Neuron (in vitro differentiated cells): ENCODE measurements at regions not wholly inside any gene's neighbourhood (a gene's known extent, or its start where the extent isn't known, plus 50 kb on each side); places are given as distances from the start of the nearest gene placed in this dataset.

Experiments
- H2AFZ ChIP-seq: one replicate; pipeline ENCODE4 v1.6.1; 2013; ENCODE audit warnings: low read depth, mild to moderate bottlenecking, inconsistent platforms, low read length, moderate library complexity
- H3K27me3 ChIP-seq: one replicate; pipeline ENCODE4 v1.6.1; 2013; ENCODE audit warnings: low read length; ENCODE audit not compliant: insufficient read depth
- H3K36me3 ChIP-seq: one replicate; pipeline ENCODE4 v1.6.1; 2013; ENCODE audit warnings: low read length; ENCODE audit not compliant: insufficient read depth
- H3K4me1 ChIP-seq: one replicate; pipeline ENCODE4 v1.6.1; 2013; ENCODE audit warnings: low read length; ENCODE audit not compliant: insufficient read depth
- H3K4me3 ChIP-seq: 2 replicates; pipeline ENCODE4 v1.5.1; 2013; ENCODE audit warnings: mild to moderate bottlenecking, low read length, moderate library complexity
- H3K9me3 ChIP-seq: one replicate; pipeline ENCODE4 v1.6.1; 2013; ENCODE audit warnings: low read length

GRCh38 chr2:107285621-107286299, 399.8 kb upstream of the ST6GAL2 start:
- no peaks in the 10 kb centered on the region for H3K9me3 ChIP-seq
- no peaks in the 10 kb centered on the region for H3K4me1 ChIP-seq
- H3K36me3 ChIP-seq: no peaks in the 10 kb centered on the region
- no peak overlapping the region for H3K4me3 ChIP-seq
- H3K27me3 ChIP-seq: no peaks in the 10 kb centered on the region
- no peak overlapping the region for H2AFZ ChIP-seq

DNA sequence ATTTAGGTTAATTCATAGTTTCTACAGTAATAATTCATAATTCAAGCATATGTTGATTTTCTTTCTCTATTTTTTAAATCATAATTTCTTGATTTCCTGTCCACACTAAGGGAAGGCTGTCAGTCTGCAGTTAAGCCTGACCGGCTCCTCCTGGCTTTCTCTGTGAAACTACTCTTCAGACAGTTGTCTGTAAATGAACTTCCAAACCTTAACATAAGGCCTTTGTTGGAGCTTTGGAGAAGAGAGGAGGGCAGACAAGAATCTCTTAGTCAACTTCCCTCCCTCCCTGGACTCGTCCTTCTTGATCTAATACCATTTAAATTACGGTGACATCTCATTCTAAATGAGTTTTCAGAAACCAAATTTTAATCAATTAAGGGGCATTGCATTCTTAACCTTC, 404.1 kb upstream of the ST6GAL2 start:
- H3K27me3 ChIP-seq: no peaks in the 10 kb centered on the region
- no peak overlapping the region for H2AFZ ChIP-seq
- no peak overlapping the region for H3K4me3 ChIP-seq

GRCh38 chr2:107303964-107304363, 418.0 kb upstream of the ST6GAL2 start:
- Histone ChIP-seq H3K9me3 (no peaks in the 10 kb centered on the region), H3K36me3 (no peaks in the 10 kb centered on the region), H3K4me3 (no peak overlapping the region), H3K4me1 (no peaks in the 10 kb centered on the region), H3K27me3 (no peaks in the 10 kb centered on the region), H2AFZ (peak overlapping the region; percentile 19)

More for the DNA sequence above, 404.1 kb upstream of the ST6GAL2 start:
- Histone ChIP-seq H3K36me3 (no peaks in the 10 kb centered on the region), H3K9me3 (no peaks in the 10 kb centered on the region), H3K4me1 (no peaks in the 10 kb centered on the region)

GRCh38 chr2:107305966-107306365, 420.0 kb upstream of the ST6GAL2 start:
- no peak overlapping the region for H3K4me3 ChIP-seq
- no peaks in the 10 kb centered on the region for H3K36me3 ChIP-seq
- H3K27me3 ChIP-seq: no peaks in the 10 kb centered on the region
- H2AFZ ChIP-seq: no peak overlapping the region
- no peaks in the 10 kb centered on the region for H3K4me1 ChIP-seq
- H3K9me3 ChIP-seq: no peaks in the 10 kb centered on the region

DNA sequence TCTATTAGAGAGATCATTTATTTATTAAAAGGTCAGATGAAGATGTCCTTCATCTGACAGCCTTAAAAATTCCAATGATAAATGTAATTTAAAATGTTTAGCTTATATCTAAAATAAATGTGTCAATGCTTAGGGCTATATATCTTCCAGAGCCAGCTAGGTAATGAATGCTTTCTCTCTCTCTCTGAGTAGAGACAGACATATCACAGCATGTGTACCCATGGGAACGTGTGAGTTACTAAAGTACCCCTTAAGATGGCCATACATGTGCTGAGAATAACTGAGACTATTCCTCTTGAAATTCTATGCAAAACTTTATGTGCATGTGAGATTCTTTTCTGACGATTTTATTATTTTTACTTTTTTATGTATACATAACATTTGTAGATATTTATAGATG, 420.9 kb upstream of the ST6GAL2 start:
- Histone ChIP-seq H3K4me3 (no peak overlapping the region), H3K36me3 (no peaks in the 10 kb centered on the region)

DNA sequence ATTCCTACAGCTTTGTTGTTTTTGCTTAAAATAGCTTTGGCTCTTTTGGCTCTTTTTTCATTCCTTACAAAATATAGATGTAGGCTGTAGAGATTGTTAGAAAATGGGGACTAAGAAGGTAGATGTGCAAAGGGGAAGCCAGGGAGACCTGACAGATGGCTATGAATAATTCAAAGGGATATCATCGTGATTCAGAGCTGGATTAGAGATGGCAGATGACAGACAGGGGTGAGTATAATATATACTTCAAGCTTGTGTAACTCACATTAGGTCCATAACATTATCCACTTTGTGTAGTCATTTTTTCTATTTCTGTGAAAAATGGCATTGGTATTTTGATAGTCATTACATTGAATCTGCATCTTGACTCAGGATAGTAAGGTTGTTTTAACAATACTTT, 422.9 kb upstream of the ST6GAL2 start:
- H2AFZ ChIP-seq: no peak overlapping the region
- no peak overlapping the region for H3K4me3 ChIP-seq
- no peaks in the 10 kb centered on the region for H3K4me1 ChIP-seq
- no peaks in the 10 kb centered on the region for H3K27me3 ChIP-seq
- no peaks in the 10 kb centered on the region for H3K36me3 ChIP-seq
- H3K9me3 ChIP-seq: no peaks in the 10 kb centered on the region

More for the DNA sequence above, 420.9 kb upstream of the ST6GAL2 start:
- no peak overlapping the region for H2AFZ ChIP-seq
- H3K4me1 ChIP-seq: no peaks in the 10 kb centered on the region
- no peaks in the 10 kb centered on the region for H3K9me3 ChIP-seq
- no peaks in the 10 kb centered on the region for H3K27me3 ChIP-seq

DNA sequence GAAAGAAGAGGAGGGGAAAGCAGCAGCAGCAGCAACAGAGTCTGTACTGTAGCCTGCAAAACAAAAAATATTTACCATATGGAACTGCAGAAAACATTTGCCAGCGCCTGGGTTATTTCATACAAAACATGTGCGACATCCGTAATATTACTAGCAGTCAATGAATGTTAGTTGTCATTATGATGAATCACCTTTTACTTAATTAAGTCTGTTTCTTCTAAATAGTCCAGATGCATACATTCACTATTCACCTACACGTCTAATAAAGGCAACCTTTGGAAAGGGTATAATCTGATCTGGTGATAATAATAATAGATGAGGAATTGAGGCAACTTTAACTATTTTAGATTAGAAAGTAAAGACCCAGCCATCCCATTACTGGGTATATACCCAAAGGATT, 426.3 kb upstream of the ST6GAL2 start:
- no peaks in the 10 kb centered on the region for H3K27me3 ChIP-seq
- no peaks in the 10 kb centered on the region for H3K4me1 ChIP-seq
- H2AFZ ChIP-seq: no peak overlapping the region
- H3K4me3 ChIP-seq: no peak overlapping the region
- no peaks in the 10 kb centered on the region for H3K9me3 ChIP-seq
- no peaks in the 10 kb centered on the region for H3K36me3 ChIP-seq

- Histone ChIP-seq H3K4me3 (no peak overlapping the region), H2AFZ (no peak overlapping the region), H3K36me3 (no peaks in the 10 kb centered on the region), H3K27me3 (no peaks in the 10 kb centered on the region), H3K9me3 (no peaks in the 10 kb centered on the region), H3K4me1 (no peaks in the 10 kb centered on the region)
Observed at GRCh38 chr2:107313316-107313715, 427.3 kb upstream of the ST6GAL2 start.

GRCh38 chr2:107320881-107321280, 434.9 kb upstream of the ST6GAL2 start:
- Histone ChIP-seq H3K9me3 (no peaks in the 10 kb centered on the region), H3K4me3 (no peak overlapping the region), H3K36me3 (no peaks in the 10 kb centered on the region)

DNA sequence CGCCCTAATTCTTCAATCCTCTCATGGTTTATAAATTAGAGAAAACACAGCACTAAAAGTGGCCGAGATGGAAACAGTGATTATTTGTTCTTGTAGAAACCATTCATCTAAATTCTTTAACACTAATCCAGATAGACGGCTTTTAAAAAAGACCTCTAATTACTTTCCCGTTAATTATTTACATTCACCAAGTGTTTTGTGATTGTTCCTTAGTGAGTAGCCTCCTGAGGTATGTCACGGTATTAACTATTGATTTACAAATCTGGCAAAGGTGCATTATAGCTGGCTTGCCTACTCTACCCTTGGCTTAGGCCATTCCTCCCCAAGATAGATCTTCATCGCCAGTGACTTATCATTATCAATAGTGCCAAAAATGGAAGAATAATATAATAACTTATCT, 436.4 kb upstream of the ST6GAL2 start:
- Histone ChIP-seq H3K4me3 (no peak overlapping the region), H3K36me3 (no peaks in the 10 kb centered on the region), H2AFZ (no peak overlapping the region), H3K4me1 (no peaks in the 10 kb centered on the region), H3K9me3 (no peaks in the 10 kb centered on the region), H3K27me3 (no peaks in the 10 kb centered on the region)

More at GRCh38 chr2:107320881-107321280, 434.9 kb upstream of the ST6GAL2 start:
- Histone ChIP-seq H3K4me1 (no peaks in the 10 kb centered on the region), H3K27me3 (no peaks in the 10 kb centered on the region), H2AFZ (no peak overlapping the region)

GRCh38 chr2:107323946-107324565, 438.1 kb upstream of the ST6GAL2 start:
- H3K27me3 ChIP-seq: no peaks in the 10 kb centered on the region
- H2AFZ ChIP-seq: no peak overlapping the region
- no peaks in the 10 kb centered on the region for H3K9me3 ChIP-seq
- no peak overlapping the region for H3K4me3 ChIP-seq
- H3K36me3 ChIP-seq: no peaks in the 10 kb centered on the region
- H3K4me1 ChIP-seq: no peaks in the 10 kb centered on the region

GRCh38 chr2:107325981-107326786, 440.2 kb upstream of the ST6GAL2 start:
- no peak overlapping the region for H3K4me3 ChIP-seq
- no peaks in the 10 kb centered on the region for H3K27me3 ChIP-seq
- H3K9me3 ChIP-seq: no peaks in the 10 kb centered on the region
- H2AFZ ChIP-seq: no peak overlapping the region
- H3K36me3 ChIP-seq: no peaks in the 10 kb centered on the region
- no peaks in the 10 kb centered on the region for H3K4me1 ChIP-seq

GRCh38 chr2:107334306-107334705, 448.3 kb upstream of the ST6GAL2 start:
- H3K4me1 ChIP-seq: no peaks in the 10 kb centered on the region
- H3K36me3 ChIP-seq: no peaks in the 10 kb centered on the region
- no peak overlapping the region for H2AFZ ChIP-seq
- H3K9me3 ChIP-seq: no peaks in the 10 kb centered on the region
- H3K4me3 ChIP-seq: no peak overlapping the region
- no peaks in the 10 kb centered on the region for H3K27me3 ChIP-seq
